SKM-1 treated with dmso at 0.1 percent for 144 hours (cell line): ENCODE measurements at regions not wholly inside any gene's neighbourhood (a gene's known extent, or its start where the extent isn't known, plus 50 kb on each side); places are given as distances from the start of the nearest gene placed in this dataset.

Experiments used
- DNase-seq: peaks from one replicate; lab custom pipeline; 2025; ENCODE audit not compliant: unreplicated experiment; lab: John Stamatoyannopoulos, UW

DNA sequence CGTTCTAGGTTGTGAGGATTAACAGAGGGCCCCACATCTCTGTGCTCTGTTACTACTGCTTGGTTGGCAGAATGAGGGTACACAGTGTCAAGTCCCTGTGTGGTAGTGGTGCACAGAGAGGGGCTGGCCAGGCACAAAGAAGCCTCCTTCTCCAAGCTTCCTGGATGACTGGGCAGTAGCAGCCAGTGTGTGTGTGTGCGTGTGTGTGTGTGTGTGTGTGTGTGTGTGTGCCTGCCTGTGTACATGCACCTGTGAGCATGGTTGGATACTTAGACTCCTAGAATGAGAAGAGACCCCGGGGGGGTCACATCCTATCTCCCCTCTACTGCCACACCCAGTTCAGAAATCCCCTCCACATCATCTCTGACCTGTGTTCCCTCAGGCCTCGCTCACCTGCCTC lies 146.7 kb upstream of the UNC5B start:
- no peak for DNase-seq

DNA sequence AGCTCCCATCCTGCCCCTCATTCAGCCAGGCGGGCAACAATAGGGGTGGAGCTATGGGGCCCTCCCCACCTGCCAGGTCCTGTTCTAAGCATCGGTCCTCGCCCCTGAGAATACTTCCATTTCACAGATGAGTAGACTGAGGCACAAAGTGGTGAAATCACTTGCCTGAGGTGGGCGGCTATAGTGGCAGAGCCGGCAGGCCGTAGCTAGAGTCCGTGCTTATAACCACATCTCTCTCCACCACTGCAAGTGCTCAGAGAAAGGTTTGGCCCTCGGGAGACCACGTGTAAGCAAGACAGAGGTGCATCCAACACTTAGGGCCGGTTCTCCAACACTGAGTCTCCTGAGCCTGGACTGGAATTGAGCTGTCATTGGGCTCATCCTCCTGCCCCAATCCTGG lies 145.8 kb upstream of the UNC5B start:
- DNase-seq: no peak

DNA sequence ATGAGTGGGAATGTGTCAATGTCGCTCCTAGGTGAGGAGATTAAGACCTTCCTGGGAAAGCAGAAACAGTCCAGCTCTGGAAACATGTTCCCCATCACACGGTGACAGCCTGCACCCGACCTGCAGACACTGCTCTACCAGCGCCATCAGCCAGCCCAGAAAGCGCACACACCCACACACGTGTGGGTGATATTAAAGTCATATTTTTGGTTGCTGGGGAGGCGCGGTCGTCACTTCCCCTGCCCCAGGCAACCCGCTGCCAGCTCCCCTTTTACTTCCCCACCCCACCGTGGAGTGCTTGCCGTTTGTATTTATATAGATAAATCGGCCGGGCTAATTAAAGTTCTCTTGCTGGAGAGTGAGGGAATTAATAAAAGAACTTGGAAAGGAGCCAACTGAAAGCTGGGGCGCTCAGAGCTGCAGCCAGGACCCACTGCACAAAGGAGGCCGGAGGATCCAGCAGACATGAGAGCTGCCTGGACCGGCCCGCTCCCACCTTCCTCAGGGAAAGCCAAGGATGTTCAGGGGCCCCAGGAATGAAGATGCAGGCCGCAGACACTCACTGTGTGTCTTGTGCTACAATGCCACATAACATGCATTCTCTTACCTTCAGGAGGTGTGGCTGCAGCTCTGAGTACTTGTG lies 145.2 kb upstream of the UNC5B start:
- DNase-seq: no peak

DNA sequence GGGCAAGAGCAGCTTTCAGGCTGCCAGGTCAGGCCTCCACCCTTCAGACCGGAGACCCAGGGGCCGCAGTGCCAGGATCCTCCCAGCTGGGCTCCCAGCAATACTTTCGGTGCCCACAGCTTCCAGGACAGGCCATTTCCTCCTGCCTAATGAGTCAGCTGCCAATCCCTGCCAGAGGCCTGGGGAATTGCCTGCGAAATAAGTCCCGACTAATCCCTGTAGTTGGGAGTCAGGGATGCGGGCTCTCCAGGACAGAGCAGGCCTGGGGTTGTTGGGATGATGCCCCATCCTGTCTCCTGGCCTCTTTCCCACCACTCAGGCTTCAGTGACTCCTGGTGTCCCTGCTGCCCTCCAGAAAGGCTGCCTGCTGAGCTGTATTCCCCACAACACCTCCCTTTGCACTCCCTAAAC lies 143.5 kb upstream of the UNC5B start:
- no peak for DNase-seq

DNA sequence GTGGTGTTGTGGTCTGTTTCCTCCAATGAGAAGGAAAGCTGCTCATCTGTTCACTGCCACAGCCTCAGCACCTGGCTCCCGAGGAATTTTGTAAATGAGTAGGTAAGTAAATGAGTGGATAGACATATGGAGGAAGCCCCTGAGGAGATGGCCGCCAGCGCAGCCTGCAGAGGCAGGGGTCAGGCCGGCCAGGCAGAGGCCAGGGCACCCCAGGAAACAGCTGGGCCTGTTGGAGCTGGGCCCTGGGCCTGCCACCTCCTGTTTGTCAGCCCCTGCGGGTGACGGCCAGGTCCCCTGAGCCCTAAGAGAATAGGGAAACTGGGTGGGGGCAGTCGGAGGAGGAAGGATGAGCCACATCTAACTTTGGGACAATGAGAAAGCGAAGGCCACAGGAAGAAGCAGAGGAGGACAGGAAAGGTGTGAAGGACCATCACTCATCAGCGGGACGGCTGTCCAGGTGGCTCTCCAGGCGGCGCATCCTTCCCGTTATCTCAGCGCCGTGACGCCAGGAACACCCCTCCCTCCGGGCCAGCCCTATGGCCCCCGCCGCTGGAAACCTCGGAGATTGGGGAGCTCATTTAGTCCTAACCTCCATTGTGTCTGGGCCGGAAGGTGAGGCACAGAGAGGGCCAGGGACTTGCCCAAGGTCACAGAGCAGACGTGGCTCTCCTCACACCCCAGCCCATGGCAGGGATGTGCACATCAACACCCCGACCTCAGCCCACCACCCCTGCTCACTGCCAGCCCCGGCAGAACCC lies 142.3 kb upstream of the UNC5B start:
- DNase-seq: no peak

DNA sequence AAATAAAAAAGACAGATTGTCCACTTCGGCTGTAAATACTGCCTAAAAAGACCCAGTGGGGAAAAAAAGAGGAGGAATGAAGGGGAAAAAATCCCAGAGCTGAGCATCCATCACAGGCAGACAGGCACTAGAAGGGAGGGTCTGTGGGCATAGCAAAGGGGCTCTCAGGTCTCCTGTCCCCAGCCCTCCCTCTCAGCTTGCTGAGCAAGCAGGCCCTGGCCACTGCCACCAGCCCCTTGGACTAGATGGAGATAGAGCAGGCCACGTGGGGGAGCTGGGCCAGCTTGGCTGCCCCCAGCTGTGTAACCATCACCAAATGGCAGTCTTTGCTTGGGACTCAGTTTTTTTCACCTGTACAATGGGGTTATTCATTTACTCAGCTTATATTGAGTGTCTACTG lies 141.6 kb upstream of the UNC5B start:
- DNase-seq: no peak

DNA sequence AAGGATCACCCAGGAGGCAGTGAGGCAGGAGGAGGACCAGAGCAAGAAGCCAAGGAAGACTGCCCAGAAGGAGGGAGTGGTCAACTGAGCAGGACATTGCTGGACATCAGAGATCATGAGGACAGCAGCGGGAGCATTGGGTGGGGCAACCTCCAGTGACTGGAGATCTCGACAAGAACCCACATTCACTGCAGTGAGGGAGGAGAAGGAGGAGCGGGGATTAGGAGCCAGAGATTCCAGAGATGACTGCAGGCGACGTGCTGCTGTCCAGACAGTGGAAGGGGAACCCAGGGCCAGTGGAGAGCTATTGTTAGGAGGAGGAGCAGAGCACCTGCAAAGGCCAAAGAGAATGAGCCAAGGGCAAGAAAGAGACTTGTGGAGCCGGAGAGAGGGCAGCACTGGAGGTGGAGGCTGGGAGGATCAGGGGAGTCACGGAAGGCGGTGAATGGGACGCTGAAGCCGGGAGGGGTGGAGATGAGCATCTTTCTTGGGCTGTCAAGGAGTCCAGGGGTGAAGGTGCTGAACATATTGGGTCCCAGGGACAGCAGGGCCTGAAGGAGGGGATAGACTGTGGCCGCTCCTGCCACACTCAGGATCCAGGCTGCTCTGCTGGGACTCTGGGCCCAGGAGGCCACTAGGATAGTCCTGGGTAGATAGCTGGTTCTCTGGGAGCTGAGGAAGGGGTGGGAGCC lies 140.1 kb upstream of the UNC5B start:
- no peak for DNase-seq

DNA sequence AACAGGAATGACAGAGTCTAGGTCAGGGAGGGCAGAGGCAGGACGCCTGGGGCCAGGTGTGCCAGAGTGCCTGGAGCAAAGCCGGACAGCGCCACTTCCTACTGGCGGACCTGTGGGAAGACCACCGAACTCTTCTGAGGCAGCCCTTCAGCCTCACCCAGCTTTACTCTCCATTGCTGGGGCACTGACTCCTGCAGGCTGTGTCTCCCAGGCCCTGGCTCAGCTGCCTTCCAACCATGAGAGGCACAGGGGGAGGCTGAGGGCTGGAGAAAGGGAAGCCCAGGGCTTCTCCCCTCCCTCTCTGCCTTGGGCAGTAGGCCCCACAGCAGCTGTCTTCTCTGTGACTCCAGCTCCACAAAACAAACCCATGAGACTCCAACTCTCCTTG lies 139.6 kb upstream of the UNC5B start:
- DNase-seq: no peak

DNA sequence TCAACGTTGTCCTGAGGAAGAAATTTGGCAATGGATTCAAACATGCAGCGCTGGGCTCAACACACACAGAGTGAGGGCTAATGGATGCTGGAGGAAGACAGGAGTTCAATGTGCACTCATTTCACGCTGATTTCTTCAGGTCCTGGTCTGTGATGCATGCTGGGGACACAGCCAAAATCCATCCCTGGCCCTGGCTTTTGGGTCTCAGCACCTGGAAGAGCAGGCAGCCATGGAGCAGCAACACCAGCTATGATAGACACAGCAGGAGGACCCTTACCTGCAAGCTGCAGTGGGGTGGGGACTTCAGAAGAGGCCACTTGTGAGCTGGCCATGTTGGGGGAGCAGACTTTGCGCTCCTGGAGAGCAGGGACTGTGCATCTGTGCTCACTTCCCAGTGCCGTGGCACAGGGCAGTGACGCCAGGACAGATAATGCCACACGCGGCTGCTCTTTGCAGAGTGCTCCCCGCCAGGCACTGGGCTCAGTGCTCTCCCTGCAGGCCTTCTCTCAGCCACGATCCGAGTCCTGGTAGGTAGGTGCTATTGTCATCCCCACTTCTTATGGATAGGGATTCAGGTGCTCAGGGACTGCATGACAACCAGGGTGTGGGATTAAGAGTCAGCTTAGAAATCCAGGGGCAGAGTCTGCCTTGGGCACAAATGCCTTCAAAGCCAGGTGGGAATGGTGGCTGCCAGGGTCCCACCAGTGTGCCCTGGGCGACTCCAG lies 138.8 kb upstream of the UNC5B start:
- DNase-seq: no peak

DNA sequence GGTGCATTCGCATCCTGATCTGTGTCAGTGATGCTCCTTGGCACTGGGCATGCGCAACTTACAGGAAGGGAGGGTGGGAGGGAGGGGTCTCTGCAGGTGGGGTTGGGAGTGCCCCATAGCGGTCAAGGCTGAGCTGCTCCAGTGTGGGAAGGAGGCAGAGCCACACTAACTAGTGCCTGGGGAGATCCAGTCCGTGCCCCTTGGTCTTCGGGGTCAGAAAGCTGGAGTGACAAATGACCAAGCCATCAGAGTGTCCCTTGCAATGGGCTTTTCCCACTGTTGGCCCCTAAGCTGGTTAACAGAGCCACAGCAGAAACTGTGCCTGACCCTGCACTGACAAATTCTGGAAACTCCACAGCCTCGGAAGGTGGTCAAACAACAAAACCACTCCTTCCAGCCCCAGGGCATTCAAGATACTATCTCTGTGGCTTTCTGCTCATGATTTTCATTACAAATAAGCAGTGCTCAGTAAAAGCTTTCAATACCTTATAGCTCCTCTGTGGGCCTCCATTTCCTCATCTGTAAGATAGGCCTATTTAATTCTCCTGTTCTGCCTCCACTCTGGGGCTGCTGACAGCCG lies 138.1 kb upstream of the UNC5B start:
- DNase-seq: no peak

DNA sequence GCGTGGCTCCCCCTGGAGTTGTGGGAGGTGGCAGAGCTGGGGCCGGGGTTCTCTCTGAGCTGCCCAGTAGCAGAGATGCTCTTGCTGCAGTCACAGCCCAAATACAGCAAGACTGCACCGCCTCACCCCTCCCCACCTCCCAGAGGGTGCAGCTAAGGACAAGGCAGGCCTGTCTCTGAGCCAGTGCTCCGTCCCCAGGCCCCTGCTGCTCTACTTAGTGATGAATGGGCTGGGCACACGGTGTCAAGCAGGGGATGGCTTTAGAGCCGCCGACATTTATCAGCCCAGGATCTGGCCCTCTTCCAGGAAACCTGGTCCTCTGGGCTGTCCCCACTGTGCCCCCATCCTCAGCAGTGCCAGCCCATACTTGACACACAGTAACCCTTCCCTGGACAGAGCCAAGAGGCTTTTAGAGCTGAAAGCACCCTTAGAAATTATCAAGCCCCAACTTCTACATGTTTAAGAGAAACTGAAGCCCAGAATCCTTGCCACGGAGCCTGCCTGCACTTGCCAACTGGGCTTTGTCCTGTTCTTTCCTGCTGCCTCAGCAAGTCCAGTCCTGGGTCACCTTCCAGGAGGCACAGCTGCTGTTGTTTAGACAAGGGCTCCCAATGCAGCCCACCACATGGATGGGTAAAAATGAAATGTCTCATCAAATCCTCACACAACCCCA lies 137.1 kb upstream of the UNC5B start:
- no peak for DNase-seq

DNA sequence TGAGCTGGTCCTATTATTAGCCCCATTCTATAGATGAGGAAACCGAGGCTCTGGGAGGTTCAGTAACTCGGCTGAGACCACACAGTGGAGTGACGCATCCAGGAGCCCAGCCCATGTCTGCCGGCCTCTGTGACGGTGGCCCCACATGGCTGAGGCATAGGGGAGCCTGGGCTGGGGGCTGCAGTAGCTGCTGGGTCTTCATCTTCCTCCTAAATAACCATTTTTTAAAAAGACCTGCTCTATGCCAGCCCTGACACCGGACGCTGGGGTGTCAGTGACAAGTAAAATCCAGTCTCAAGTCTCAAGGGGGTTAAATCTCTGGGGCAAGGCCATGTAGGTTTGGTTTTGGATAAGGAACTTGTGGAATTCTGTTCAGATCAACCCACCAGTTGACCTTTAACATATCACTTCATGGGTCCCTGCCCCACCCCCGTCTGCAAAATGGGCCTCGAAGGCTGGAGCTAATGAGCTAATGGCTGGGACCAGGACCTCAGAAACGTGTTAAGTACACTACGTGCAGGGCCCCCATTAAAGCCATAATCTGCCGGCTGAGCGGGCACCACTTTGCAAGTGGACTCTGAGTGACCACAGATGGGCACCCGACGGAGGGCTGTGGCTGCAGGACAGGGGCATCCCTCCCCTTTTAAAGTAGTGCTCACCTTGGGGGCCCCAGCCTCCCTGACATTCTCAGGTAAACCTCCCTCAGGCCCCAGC lies 136.5 kb upstream of the UNC5B start:
- no peak for DNase-seq

DNA sequence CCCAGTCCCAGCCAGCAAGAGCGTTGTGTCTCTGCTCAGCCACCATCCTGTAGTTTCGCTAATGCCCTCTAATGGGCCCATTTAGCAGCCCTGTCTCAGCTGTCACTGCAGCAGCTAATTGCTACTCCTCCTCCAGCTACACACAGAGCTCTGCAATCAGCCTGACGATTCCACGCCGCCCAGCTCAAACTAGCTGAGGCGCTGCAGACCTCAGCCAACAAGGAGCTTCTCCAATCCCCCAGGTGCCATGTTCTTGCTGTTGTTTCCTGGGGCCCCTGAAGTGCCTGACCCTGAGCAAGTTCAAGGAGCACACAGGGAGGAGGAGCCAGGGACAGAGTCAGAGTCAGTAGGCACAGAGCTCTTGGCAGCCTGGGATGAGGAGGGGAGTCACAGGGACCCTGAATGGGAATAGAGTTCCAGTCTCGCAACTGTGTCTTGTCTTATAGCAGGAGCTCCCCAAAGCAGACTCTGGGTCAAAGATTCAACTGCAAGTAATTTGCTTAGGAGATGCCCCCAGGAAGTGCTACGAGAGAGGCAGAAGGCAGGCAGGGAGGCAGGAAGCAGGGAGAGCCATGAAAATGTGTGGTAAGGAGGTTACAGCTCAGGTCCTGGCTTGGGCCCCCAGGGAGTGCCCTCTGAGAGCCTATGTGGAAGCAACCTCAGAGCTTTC lies 135.8 kb upstream of the UNC5B start:
- DNase-seq: no peak

DNA sequence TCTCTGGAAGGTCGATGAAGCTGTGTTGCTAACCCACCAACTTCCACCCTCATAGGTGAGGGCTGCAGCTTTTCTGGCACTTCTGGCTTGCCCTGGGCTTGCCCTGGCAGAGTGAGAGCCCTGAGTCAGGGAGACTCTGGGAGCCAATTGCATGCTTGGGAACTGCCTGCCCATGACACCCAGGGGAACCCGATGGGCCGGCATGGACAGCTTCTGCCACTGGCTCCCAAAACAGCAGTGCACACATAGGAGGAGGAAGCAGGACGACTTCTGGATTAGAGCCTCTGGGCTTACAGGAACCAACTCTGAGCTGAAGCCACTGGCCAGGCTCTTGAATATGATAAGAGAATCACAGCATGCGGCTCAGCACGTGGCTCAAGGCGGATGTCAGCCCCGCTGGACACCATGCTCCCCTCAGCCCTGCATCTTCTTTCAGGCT lies 135.2 kb upstream of the UNC5B start:
- DNase-seq: no peak

DNA sequence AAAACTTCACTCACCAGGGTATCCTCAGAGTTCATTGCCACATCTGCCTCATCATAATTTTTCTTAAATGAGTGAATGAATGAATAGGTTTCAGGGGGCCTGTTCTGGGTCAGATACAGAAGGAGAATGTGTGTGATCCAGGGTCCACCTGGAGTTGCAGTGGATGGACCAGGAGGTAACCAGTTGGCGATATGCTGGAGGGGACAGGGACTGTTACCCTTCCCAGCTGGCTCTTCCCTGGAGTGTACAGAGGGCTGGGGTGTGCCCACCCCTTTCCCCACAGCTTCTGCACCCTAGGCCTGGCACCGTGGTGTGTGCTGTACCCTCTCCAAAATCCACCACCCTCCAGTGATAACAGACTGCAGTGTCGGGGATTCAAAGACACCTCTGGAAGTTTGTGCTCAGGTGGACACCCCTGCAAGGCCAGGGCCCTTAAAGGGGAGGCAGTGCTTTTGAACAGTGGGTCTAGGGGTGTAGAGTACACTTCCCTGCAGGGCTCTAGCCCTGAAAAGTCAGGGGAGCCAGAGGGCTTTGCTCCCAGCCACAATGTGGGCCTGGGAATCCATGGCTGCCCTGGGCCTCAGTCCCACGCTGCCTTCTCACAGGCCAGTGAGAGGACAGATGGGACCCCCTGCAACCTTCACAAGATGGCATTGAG lies 134.4 kb upstream of the UNC5B start:
- no peak for DNase-seq

DNA sequence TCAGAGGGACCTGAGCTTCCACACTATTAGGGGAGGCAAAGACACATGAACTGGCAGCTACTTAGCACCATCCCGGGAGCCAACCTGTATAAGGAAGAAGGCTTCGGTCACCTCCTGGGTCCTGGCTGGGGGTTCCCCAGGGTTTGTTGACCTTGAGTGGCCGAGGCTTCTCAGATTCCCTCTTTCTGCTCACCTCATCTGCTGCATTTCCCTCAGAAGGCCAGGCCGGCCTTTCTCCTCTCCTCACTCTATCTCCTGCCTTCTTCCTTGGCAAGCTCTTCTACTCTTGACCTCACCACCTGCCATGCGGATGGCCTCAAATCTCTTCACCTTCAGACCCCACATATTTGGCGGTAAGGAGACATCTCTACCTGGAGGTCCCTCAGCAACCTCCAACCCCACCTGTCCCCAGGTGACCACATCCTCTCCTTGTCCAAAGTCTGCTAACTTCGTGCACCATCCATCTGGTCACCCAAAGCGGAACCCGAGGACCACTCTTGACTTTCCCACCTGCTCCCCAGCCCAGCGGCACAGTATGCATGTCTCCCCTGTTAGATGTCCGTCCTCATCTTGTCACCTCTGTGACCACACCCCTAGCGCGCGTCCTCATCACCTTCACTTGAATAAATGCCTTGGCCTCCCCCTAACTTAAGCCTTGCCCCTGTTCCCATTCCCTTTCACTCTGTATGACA lies 133.8 kb upstream of the UNC5B start:
- no peak for DNase-seq

DNA sequence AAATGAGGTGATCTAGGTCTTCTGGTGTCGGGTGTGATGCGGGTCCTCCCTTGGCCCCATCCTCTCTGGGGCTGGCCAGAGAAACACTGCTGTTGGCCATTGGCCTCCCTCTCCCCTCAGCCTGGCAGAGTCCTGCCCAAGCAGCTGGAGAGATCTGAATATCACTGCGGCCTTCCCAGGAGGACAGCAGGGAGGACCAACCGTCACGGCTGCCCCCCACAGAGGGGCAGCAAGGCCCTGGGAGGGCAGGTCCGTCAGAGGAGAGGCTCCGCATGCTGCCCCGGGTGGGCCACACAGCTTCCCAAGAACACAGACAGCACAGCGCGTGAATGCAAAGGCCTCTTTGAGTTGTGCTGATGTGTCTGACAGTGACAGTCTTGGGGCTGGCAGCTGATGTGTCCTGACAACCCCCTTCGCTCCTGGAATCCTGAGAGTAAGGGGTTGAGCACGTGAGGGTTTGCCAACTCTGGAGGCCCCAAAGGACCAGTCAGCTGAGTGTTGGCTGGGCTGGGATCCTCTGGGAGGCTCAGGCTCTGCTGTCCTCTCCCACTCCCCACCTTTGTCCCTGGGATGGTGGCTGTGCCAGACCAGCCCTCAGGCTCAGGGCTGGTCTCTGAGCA lies 132.5 kb upstream of the UNC5B start:
- no peak for DNase-seq
